Kidney (tissue), 13 donors: ENCODE measurements at regions not wholly inside any gene's neighbourhood (a gene's known extent, or its start where the extent isn't known, plus 50 kb on each side); places are given as distances from the start of the nearest gene placed in this dataset.

Experiments used
- DNase-seq, 5 donors: peaks; one replicate each; pipeline ENCODE4 v3.0.0-alpha.2; 2013 to 2020
- FAIRE-seq: peaks from 2 replicates; lab custom pipeline; 2012; peaks lifted over from hg19 to GRCh38; lab: Jason Lieb, UNC
- H3K27ac ChIP-seq, 2 donors: one replicate each; pipeline ENCODE4 v1.7.0; 2013; ENCODE audit warnings: low read depth in 2 of 2, low read length in 2 of 2, inconsistent platforms in 1 of 2
- H3K27me3 ChIP-seq: one replicate; pipeline ENCODE4 v1.7.1; 2013; ENCODE audit warnings: low read length, inconsistent platforms; ENCODE audit not compliant: control insufficient read depth, insufficient read depth
- H3K36me3 ChIP-seq, 3 donors: one replicate each; pipeline versions ENCODE4 v1.7.0 to v1.7.1; 2013; ENCODE audit warnings: low read length in 3 of 3, control low read depth in 1 of 3, inconsistent platforms in 1 of 3; ENCODE audit not compliant: insufficient read depth in 3 of 3, control insufficient read depth in 2 of 3
- H3K4me1 ChIP-seq, 3 donors: one replicate each; pipeline versions ENCODE4 v1.7.0 to v1.7.1; 2013; ENCODE audit warnings: low read length in 3 of 3, inconsistent platforms in 1 of 3, low read depth in 1 of 3; ENCODE audit not compliant: control insufficient read depth in 2 of 3, insufficient read depth in 2 of 3
- H3K4me3 ChIP-seq, 3 donors: one replicate each; pipeline versions ENCODE4 v1.7.0 to v1.8.1; 2013; ENCODE audit warnings: low read length in 3 of 3, control low read depth in 1 of 3, inconsistent platforms in 1 of 3
- H3K9ac ChIP-seq, 3 donors: one replicate each; pipeline versions ENCODE4 v1.7.0 to v1.7.1; 2013; ENCODE audit warnings: low read length in 3 of 3, control low read depth in 1 of 3, inconsistent platforms in 1 of 3
- H3K9me3 ChIP-seq, 3 donors: one replicate each; pipeline versions ENCODE4 v1.7.0 to v1.7.1; 2013; ENCODE audit warnings: low read length in 3 of 3, control low read depth in 1 of 3, inconsistent platforms in 1 of 3; ENCODE audit not compliant: control insufficient read depth in 2 of 3, insufficient read depth in 1 of 3
- CTCF ChIP-seq: IDR thresholded peaks from 3 replicates; pipeline ENCODE4 v1.5.1; 2012; ENCODE audit warnings: mild to moderate bottlenecking, moderate library complexity, borderline replicate concordance; ENCODE audit not compliant: insufficient read depth; ENCODE audit errors: extremely low read depth
- intact Hi-C: fragments of 100-400 bp; cut with DNase I; formaldehyde crosslinking; loops from one replicate; pipeline ENCODE4 v1.11.1; 2022
- donor health status: control.
- donor health status: control.
- donor health status: control.
- donor health status: control.
- donor health status: control.
- donor health status: DM: yes; HTN: yes; CAD: no.
- donor health status: Normal renal cell carcinoma (clear cell type).

GRCh38 chr16:66295761-66296546 is 70.5 kb upstream of the CDH5 start:
- FAIRE-seq (no peak), DNase-seq (peak in 1 of 5 donors; percentile 35)
- intact Hi-C loops, result no loop called here
- Histone ChIP-seq H3K27me3 (no peaks in the 10 kb centered on the region), H3K36me3 (no peaks in the 10 kb centered on the region), H3K27ac (no peak overlapping the region), H3K9me3 (peaks cover 0 to 2% (median 0%) of the 10 kb centered on the region in 3 donors), H3K9ac (no peak overlapping the region), H3K4me3 (no peak overlapping the region), H3K4me1 (no peaks in the 10 kb centered on the region)
- no peak for TF ChIP-seq CTCF

GRCh38 chr16:66295213-66295612 is 71.3 kb upstream of the CDH5 start:
- no peak for FAIRE-seq
- no peaks in the 10 kb centered on the region for H3K4me1 ChIP-seq
- H3K9ac ChIP-seq, result no peak overlapping the region
- H3K36me3 ChIP-seq, result no peaks in the 10 kb centered on the region
- H3K27me3 ChIP-seq, result no peaks in the 10 kb centered on the region
- no peak overlapping the region for H3K27ac ChIP-seq
- intact Hi-C loops, result no loop called here
- H3K4me3 ChIP-seq, result no peak overlapping the region
- H3K9me3 ChIP-seq, result no peaks in the 10 kb centered on the region
- DNase-seq, result peak in 1 of 5 donors; percentile 18
- TF ChIP-seq CTCF, result no peak

- no peaks in the 10 kb centered on the region for H3K27me3 ChIP-seq
- intact Hi-C loops, result no loop called here
- no peak for DNase-seq
- no peak for TF ChIP-seq CTCF
- H3K9me3 ChIP-seq, result no peaks in the 10 kb centered on the region
- no peak overlapping the region for H3K4me3 ChIP-seq
- H3K9ac ChIP-seq, result no peak overlapping the region
- FAIRE-seq, result no peak
- no peaks in the 10 kb centered on the region for H3K4me1 ChIP-seq
- no peaks in the 10 kb centered on the region for H3K36me3 ChIP-seq
- H3K27ac ChIP-seq, result no peak overlapping the region
Measured at GRCh38 chr16:66294507-66294906, 72.0 kb upstream of the CDH5 start.

GRCh38 chr16:66293932-66294331 is 72.6 kb upstream of the CDH5 start:
- Histone ChIP-seq H3K4me1 (no peaks in the 10 kb centered on the region), H3K9me3 (no peaks in the 10 kb centered on the region), H3K27ac (no peak overlapping the region), H3K9ac (no peak overlapping the region), H3K4me3 (no peak overlapping the region), H3K27me3 (no peaks in the 10 kb centered on the region), H3K36me3 (no peaks in the 10 kb centered on the region)
- FAIRE-seq (no peak), DNase-seq (no peak)
- no peak for TF ChIP-seq CTCF
- intact Hi-C loops, result no loop called here
